ENCODE measurements at regions not wholly inside any gene's neighbourhood (a gene's known extent, or its start where the extent isn't known, plus 50 kb on each side); places are given as distances from the start of the nearest gene placed in this dataset.

DNA sequence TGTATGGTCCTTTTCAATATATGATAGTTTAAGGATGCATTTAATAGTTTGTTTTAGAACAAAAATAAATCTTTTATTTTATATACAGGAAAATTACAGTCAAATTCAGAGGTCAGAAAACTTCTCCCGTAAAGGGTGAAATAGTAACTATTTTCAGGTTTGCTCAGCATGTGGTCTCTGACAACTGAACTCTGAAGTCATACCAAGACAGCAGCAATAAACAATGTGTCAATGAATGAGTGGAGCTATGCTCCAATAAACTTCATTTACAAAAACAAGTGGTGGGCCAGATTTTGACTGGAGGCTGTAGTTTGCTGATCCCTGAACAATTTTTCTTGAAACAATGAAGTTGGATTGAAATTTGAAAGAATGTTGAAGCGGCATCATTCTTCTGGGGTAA lies 123.6 kb downstream of the ZNF248 start:
- Histone ChIP-seq H3K4me1 (ENCODE audit: control insufficient read depth in 4 of 4, insufficient read depth in 4 of 4, low read length in 3 of 4) (no peaks in the 10 kb centered on the region), H3K27ac (ENCODE audit: low read depth in 1 of 2, low read length in 2 of 2) (no peak overlapping the region), H3K9ac (ENCODE audit: low read depth in 1 of 2, low read length in 2 of 2) (no peak overlapping the region), H3K9me3 (ENCODE audit: control insufficient read depth in 4 of 4, low read length in 3 of 4) (no peaks in the 10 kb centered on the region), H3K27me3 (ENCODE audit: control insufficient read depth in 4 of 4, insufficient read depth in 4 of 4, low read length in 3 of 4) (no peaks in the 10 kb centered on the region), H3K36me3 (ENCODE audit: control insufficient read depth in 4 of 4, insufficient read depth in 3 of 4, low read depth in 1 of 4, low read length in 3 of 4) (no peaks in the 10 kb centered on the region), H3K4me3 (ENCODE audit: low read depth in 1 of 3, low read length in 3 of 3) (no peak overlapping the region)
- 87% methylated on average over 2 of the region's 2 CpGs for WGBS
- TF ChIP-seq, protein P1, sequence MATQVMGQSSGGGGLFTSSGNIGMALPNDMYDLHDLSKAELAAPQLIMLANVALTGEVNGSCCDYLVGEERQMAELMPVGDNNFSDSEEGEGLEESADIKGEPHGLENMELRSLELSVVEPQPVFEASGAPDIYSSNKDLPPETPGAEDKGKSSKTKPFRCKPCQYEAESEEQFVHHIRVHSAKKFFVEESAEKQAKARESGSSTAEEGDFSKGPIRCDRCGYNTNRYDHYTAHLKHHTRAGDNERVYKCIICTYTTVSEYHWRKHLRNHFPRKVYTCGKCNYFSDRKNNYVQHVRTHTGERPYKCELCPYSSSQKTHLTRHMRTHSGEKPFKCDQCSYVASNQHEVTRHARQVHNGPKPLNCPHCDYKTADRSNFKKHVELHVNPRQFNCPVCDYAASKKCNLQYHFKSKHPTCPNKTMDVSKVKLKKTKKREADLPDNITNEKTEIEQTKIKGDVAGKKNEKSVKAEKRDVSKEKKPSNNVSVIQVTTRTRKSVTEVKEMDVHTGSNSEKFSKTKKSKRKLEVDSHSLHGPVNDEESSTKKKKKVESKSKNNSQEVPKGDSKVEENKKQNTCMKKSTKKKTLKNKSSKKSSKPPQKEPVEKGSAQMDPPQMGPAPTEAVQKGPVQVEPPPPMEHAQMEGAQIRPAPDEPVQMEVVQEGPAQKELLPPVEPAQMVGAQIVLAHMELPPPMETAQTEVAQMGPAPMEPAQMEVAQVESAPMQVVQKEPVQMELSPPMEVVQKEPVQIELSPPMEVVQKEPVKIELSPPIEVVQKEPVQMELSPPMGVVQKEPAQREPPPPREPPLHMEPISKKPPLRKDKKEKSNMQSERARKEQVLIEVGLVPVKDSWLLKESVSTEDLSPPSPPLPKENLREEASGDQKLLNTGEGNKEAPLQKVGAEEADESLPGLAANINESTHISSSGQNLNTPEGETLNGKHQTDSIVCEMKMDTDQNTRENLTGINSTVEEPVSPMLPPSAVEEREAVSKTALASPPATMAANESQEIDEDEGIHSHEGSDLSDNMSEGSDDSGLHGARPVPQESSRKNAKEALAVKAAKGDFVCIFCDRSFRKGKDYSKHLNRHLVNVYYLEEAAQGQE (IDR thresholded peaks at IDR 0.05) = no peak
- TF ChIP-seq TAF1 (conservative IDR thresholded peaks at IDR 0.05) (no peak), JUND (IDR thresholded peaks at IDR 0.05) (no peak), GABPA (IDR thresholded peaks at IDR 0.05 in 1 of 2, conservative IDR thresholded peaks at IDR 0.05 in 1 of 2) (no peak), EGR1 (IDR thresholded peaks at IDR 0.05; ENCODE audit: low read depth in 2 of 2) (no peak), NR2F2 (IDR thresholded peaks at IDR 0.05) (no peak)
- TF ChIP-seq, protein P2, sequence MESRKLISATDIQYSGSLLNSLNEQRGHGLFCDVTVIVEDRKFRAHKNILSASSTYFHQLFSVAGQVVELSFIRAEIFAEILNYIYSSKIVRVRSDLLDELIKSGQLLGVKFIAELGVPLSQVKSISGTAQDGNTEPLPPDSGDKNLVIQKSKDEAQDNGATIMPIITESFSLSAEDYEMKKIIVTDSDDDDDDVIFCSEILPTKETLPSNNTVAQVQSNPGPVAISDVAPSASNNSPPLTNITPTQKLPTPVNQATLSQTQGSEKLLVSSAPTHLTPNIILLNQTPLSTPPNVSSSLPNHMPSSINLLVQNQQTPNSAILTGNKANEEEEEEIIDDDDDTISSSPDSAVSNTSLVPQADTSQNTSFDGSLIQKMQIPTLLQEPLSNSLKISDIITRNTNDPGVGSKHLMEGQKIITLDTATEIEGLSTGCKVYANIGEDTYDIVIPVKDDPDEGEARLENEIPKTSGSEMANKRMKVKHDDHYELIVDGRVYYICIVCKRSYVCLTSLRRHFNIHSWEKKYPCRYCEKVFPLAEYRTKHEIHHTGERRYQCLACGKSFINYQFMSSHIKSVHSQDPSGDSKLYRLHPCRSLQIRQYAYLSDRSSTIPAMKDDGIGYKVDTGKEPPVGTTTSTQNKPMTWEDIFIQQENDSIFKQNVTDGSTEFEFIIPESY (IDR thresholded peaks at IDR 0.05) = no peak
- TF ChIP-seq, protein P3, sequence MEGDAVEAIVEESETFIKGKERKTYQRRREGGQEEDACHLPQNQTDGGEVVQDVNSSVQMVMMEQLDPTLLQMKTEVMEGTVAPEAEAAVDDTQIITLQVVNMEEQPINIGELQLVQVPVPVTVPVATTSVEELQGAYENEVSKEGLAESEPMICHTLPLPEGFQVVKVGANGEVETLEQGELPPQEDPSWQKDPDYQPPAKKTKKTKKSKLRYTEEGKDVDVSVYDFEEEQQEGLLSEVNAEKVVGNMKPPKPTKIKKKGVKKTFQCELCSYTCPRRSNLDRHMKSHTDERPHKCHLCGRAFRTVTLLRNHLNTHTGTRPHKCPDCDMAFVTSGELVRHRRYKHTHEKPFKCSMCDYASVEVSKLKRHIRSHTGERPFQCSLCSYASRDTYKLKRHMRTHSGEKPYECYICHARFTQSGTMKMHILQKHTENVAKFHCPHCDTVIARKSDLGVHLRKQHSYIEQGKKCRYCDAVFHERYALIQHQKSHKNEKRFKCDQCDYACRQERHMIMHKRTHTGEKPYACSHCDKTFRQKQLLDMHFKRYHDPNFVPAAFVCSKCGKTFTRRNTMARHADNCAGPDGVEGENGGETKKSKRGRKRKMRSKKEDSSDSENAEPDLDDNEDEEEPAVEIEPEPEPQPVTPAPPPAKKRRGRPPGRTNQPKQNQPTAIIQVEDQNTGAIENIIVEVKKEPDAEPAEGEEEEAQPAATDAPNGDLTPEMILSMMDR (IDR thresholded peaks at IDR 0.05; ENCODE audit: low read depth, low read length, missing input control) = no peak
- TF ChIP-seq, protein P4, sequence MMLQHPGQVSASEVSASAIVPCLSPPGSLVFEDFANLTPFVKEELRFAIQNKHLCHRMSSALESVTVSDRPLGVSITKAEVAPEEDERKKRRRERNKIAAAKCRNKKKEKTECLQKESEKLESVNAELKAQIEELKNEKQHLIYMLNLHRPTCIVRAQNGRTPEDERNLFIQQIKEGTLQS (IDR thresholded peaks at IDR 0.05) = no peak
- TF ChIP-seq, protein P5, sequence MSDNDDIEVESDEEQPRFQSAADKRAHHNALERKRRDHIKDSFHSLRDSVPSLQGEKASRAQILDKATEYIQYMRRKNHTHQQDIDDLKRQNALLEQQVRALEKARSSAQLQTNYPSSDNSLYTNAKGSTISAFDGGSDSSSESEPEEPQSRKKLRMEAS (IDR thresholded peaks at IDR 0.05) = no peak
- DNase-seq (ENCODE audit: low spot score) = no peak

DNA sequence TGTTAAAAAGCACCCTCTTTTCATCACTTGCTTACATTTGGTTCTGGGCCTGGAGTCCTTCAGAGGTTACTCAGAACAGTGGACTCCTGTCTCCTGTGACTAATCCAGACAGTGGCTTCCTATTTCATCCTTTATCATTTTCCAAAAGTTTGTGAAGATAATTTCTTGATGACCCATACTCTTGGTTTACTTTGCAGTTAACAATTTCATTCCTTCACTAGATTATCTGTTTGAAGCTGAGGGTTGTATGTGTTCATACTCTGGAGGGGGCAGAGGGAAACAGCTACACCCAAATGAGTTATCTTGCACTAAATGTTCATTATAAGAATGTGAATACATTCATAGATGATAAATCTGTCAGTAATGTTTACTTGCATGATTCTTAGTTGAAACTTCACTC lies 124.7 kb downstream of the ZNF248 start:
- Histone ChIP-seq H3K27ac (ENCODE audit: low read depth in 1 of 2, low read length in 2 of 2) (no peak overlapping the region), H3K9ac (ENCODE audit: low read depth in 1 of 2, low read length in 2 of 2) (no peak overlapping the region), H3K36me3 (ENCODE audit: control insufficient read depth in 4 of 4, insufficient read depth in 3 of 4, low read depth in 1 of 4, low read length in 3 of 4) (no peaks in the 10 kb centered on the region), H3K27me3 (ENCODE audit: control insufficient read depth in 4 of 4, insufficient read depth in 4 of 4, low read length in 3 of 4) (no peaks in the 10 kb centered on the region), H3K4me3 (ENCODE audit: low read depth in 1 of 3, low read length in 3 of 3) (no peak overlapping the region), H3K4me1 (ENCODE audit: control insufficient read depth in 4 of 4, insufficient read depth in 4 of 4, low read length in 3 of 4) (no peaks in the 10 kb centered on the region), H3K9me3 (ENCODE audit: control insufficient read depth in 4 of 4, low read length in 3 of 4) (no peaks in the 10 kb centered on the region)
- DNase-seq (ENCODE audit: low spot score) = no peak
- TF ChIP-seq JUND (IDR thresholded peaks at IDR 0.05) (no peak), RXRA (IDR thresholded peaks at IDR 0.05) (no peak), EGR1 (IDR thresholded peaks at IDR 0.05; ENCODE audit: low read depth in 2 of 2) (no peak), SP1 (IDR thresholded peaks at IDR 0.05) (no peak), FOXA1 (IDR thresholded peaks at IDR 0.05) (no peak), HNF4A (conservative IDR thresholded peaks at IDR 0.05) (no peak)
- TF ChIP-seq, protein P2 (IDR thresholded peaks at IDR 0.05) = no peak
- TF ChIP-seq, protein P1 (IDR thresholded peaks at IDR 0.05) = no peak
- TF ChIP-seq, protein P3 (IDR thresholded peaks at IDR 0.05; ENCODE audit: low read depth, low read length, missing input control) = no peak

All from liver (tissue), 8 donors.